B cell (primary cell): ENCODE measurements at regions not wholly inside any gene's neighbourhood (a gene's known extent, or its start where the extent isn't known, plus 50 kb on each side); places are given as distances from the start of the nearest gene placed in this dataset.

Experiments used
- ATAC-seq: fragments of 200-7000 bp; cut with Tn5 transposase; one replicate; pipeline ENCODE4 v1.10.0; 2021; ENCODE audit warnings: low read depth, mild to moderate bottlenecking, moderate number of reproducible peaks, moderate library complexity
- CTCF ChIA-PET: fragments of 350-600 bp; sonication (Branson Sonifier 250); formaldehyde crosslinking; loops from one replicate; lab custom pipeline; 2021; ENCODE audit warnings: antibody characterized with exemption, inconsistent platforms; lab: Charles Lee
- POLR2A ChIA-PET: fragments of 350-600 bp; sonication (Branson Sonifier 250); formaldehyde crosslinking; loops from one replicate; lab custom pipeline; 2021; ENCODE audit warnings: antibody characterized with exemption; lab: Charles Lee
- DNase-seq: peaks from one replicate; pipeline ENCODE4 v3.0.0; 2013
- H2AFZ ChIP-seq: 2 replicates; pipeline ENCODE4 v1.6.1; 2012; ENCODE audit warnings: mild to moderate bottlenecking, low read depth, low read length; ENCODE audit not compliant: insufficient read depth, poor library complexity, severe bottlenecking
- H3K27ac ChIP-seq, 2 donors: 1 replicate in 1 of 2; 2 replicates in 1 of 2; pipeline ENCODE4 v1.5.1; 2012 to 2013; ENCODE audit warnings: low read length in 2 of 2, mild to moderate bottlenecking in 2 of 2, moderate library complexity in 1 of 2
- H3K27me3 ChIP-seq, 4 experiments: fragments of 200-600 bp in 1 of 4; sonication (generic) in 1 of 4; replicated peaks in 1 of 4; 1 replicate in 2 of 4; 2 replicates in 2 of 4; pipeline versions ENCODE4 v1.6.1 to v1.7.0; 2013 to 2016; ENCODE audit warnings: low read length in 3 of 4, mild to moderate bottlenecking in 2 of 4, mixed read lengths in 1 of 4, moderate library complexity in 1 of 4; ENCODE audit not compliant: insufficient read depth in 4 of 4, control insufficient read depth in 3 of 4; ENCODE audit errors: control extremely low read depth in 1 of 4
- H3K36me3 ChIP-seq, 2 experiments: replicated peaks in 1 of 2; 1 replicate in 1 of 2; 2 replicates in 1 of 2; pipeline versions ENCODE4 v1.6.1 to v1.7.1; 2013; ENCODE audit warnings: low read length in 1 of 2; ENCODE audit not compliant: insufficient read depth in 2 of 2, control insufficient read depth in 1 of 2; ENCODE audit errors: control extremely low read depth in 1 of 2, extremely low read depth in 1 of 2
- H3K4me1 ChIP-seq, 2 donors: fragments of 200-600 bp in 1 of 2; sonication (generic) in 1 of 2; 1 replicate in 1 of 2; 2 replicates in 1 of 2; pipeline versions ENCODE4 v1.5.1 to v1.6.1; 2013 to 2017; ENCODE audit warnings: low read length in 2 of 2; ENCODE audit not compliant: control insufficient read depth in 2 of 2, insufficient read depth in 2 of 2
- H3K4me2 ChIP-seq: replicated peaks from 2 replicates; pipeline ENCODE3; 2012; ENCODE audit warnings: mild to moderate bottlenecking, low read depth, low read length; ENCODE audit not compliant: poor library complexity, severe bottlenecking
- H3K4me3 ChIP-seq, 5 experiments: fragments of 200-600 bp in 1 of 5; sonication (generic) in 1 of 5; 1 replicate in 3 of 5; 2 replicates in 2 of 5; pipeline versions ENCODE4 v1.5.1 to v1.7.0; 2011 to 2016; ENCODE audit warnings: low read length in 4 of 5, mild to moderate bottlenecking in 4 of 5, low read depth in 2 of 5, control low read depth in 1 of 5, moderate library complexity in 1 of 5; ENCODE audit not compliant: insufficient read depth in 1 of 5; ENCODE audit errors: control extremely low read depth in 1 of 5, extremely low read depth in 1 of 5
- H3K79me2 ChIP-seq: fragments of 200-600 bp; sonication (generic); one replicate; pipeline ENCODE4 v1.6.0; 2016; ENCODE audit warnings: low read length; ENCODE audit not compliant: control insufficient read depth, insufficient read depth
- H3K9ac ChIP-seq: fragments of 200-600 bp; sonication (generic); 2 replicates; pipeline ENCODE4 v1.6.1; 2017; ENCODE audit warnings: mild to moderate bottlenecking, low read length, moderate library complexity
- H3K9me3 ChIP-seq, 3 donors: one replicate each; pipeline versions ENCODE4 v1.6.1 to v1.7.1; 2013; ENCODE audit warnings: low read length in 2 of 3; ENCODE audit not compliant: control insufficient read depth in 2 of 3, insufficient read depth in 1 of 3; ENCODE audit errors: control extremely low read depth in 1 of 3
- H4K20me1 ChIP-seq: 2 replicates; pipeline ENCODE4 v1.6.0; 2012; ENCODE audit warnings: mild to moderate bottlenecking, low read length; ENCODE audit not compliant: insufficient read depth, control insufficient read depth, poor library complexity, severe bottlenecking
- H3K27ac Mint-ChIP-seq: one replicate; pipeline ENCODE4 v1.8.0; 2021; ENCODE audit warnings: mixed read lengths
- H3K27me3 Mint-ChIP-seq: one replicate; pipeline ENCODE4 v1.8.0; 2021; ENCODE audit warnings: mixed read lengths
- H3K4me1 Mint-ChIP-seq: one replicate; pipeline ENCODE4 v1.8.0; 2021; ENCODE audit warnings: mixed read lengths
- H3K4me3 Mint-ChIP-seq: one replicate; pipeline ENCODE4 v1.8.0; 2021; ENCODE audit warnings: mixed read lengths
- H3K9me3 Mint-ChIP-seq: one replicate; pipeline ENCODE4 v1.8.0; 2022; ENCODE audit warnings: mixed read lengths; ENCODE audit not compliant: insufficient read depth
- EZH2 ChIP-seq: IDR thresholded peaks from 2 replicates; pipeline ENCODE4 v1.6.1; 2012; ENCODE audit warnings: borderline replicate concordance, low read depth, mild to moderate bottlenecking, moderate library complexity, low read length; ENCODE audit not compliant: insufficient read depth, poor library complexity, severe bottlenecking
- WGBS: methylation state at CpG from one replicate; pipeline ENCODE4 v1.1.5; 2013; ENCODE audit warnings: missing lambda C conversion rate; ENCODE audit not compliant: insufficient coverage; 5-methylcytosine and 5-hydroxymethylcytosine counted together
- intact Hi-C: fragments of 100-400 bp; cut with micrococcal nuclease; formaldehyde crosslinking; loops from one replicate; pipeline ENCODE4 v1.10.0; 2022
- TF ChIP-seq, protein P1 (sequence below): fragments of 200-600 bp; IDR thresholded peaks from one replicate; pipeline ENCODE4 v1.8.0; 2022; ENCODE audit warnings: antibody characterized with exemption, mild to moderate bottlenecking

DNA sequence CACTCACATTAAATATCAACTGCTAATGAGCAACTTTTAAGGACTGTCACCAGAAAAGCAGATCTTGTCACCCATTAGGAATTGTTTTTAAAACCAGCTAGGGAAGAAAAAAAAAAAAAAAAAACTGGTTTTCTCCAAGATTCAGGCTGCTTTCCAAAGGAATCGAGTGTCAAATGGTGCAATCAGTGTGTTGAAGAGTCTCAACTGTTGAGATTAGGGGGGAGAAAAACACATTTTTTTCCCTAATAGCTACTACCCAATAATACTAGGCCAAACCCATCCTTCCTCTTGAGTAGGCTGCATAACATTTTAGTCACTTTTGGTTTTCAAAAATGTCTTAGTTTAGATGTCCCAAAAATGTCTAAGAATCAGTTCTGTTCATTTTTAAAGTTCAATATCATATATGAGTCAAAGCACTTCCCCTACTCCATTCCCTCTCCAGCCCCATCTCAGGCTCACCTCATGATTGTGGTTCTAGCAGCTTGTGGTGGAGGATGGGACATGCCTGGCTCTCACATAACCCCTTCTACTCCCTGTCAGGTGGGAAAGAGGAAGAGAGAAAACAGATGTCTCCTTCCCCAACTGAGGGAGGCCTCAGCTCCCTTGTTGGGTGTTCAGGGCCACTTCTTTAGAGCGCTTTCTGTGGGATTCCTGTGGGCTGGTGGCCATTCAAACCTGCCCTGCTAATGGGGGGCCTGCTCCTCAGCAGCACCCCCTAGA lies 193.6 kb downstream of the CWF19L2 start:
- no peak overlapping the region for H3K4me3 ChIP-seq
- H3K4me1 ChIP-seq, result no peaks in the 10 kb centered on the region
- CTCF ChIA-PET, result no interaction called here
- DNase-seq (no peak), ATAC-seq (no peak)
- no peaks in the 10 kb centered on the region for H3K9me3 ChIP-seq
- H3K9ac ChIP-seq, result no peak overlapping the region
- no peak overlapping the region for H2AFZ ChIP-seq
- 78% methylated on average over 1 of the region's 2 CpGs for WGBS
- no peak overlapping the region for H3K27ac ChIP-seq
- TF ChIP-seq, protein P1, sequence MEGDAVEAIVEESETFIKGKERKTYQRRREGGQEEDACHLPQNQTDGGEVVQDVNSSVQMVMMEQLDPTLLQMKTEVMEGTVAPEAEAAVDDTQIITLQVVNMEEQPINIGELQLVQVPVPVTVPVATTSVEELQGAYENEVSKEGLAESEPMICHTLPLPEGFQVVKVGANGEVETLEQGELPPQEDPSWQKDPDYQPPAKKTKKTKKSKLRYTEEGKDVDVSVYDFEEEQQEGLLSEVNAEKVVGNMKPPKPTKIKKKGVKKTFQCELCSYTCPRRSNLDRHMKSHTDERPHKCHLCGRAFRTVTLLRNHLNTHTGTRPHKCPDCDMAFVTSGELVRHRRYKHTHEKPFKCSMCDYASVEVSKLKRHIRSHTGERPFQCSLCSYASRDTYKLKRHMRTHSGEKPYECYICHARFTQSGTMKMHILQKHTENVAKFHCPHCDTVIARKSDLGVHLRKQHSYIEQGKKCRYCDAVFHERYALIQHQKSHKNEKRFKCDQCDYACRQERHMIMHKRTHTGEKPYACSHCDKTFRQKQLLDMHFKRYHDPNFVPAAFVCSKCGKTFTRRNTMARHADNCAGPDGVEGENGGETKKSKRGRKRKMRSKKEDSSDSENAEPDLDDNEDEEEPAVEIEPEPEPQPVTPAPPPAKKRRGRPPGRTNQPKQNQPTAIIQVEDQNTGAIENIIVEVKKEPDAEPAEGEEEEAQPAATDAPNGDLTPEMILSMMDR, result no peak
- no peak for TF ChIP-seq EZH2
- POLR2A ChIA-PET, result no interaction called here
- intact Hi-C loops, result no loop called here
- Mint-ChIP-seq H3K27me3 (peaks cover 5% of the 10 kb centered on the region), H3K9me3 (no peaks in the 10 kb centered on the region), H3K4me1 (no peaks in the 10 kb centered on the region), H3K27ac (no peak overlapping the region), H3K4me3 (no peak overlapping the region)
- no peak overlapping the region for H3K4me2 ChIP-seq
- H4K20me1 ChIP-seq, result no peaks in the 10 kb centered on the region
- no peaks in the 10 kb centered on the region for H3K27me3 ChIP-seq
- no peaks in the 10 kb centered on the region for H3K36me3 ChIP-seq
- no peaks in the 10 kb centered on the region for H3K79me2 ChIP-seq

GRCh38 chr11:107259811-107260221 lies 197.8 kb downstream of the CWF19L2 start:
- no peak overlapping the region for H3K4me3 ChIP-seq
- POLR2A ChIA-PET, result no interaction called here

More at GRCh38 chr11:107259811-107260221, 197.8 kb downstream of the CWF19L2 start:
- no peaks in the 10 kb centered on the region for H3K36me3 ChIP-seq
- CTCF ChIA-PET, result no interaction called here
- Mint-ChIP-seq H3K27me3 (peaks cover 10% of the 10 kb centered on the region), H3K4me3 (no peak overlapping the region), H3K27ac (no peak overlapping the region), H3K9me3 (no peaks in the 10 kb centered on the region), H3K4me1 (no peaks in the 10 kb centered on the region)
- DNase-seq (no peak), ATAC-seq (no peak)
- H3K27me3 ChIP-seq, result no peaks in the 10 kb centered on the region
- no peak overlapping the region for H3K4me2 ChIP-seq
- no peak overlapping the region for H3K27ac ChIP-seq
- H2AFZ ChIP-seq, result no peak overlapping the region
- TF ChIP-seq, protein P1, result no peak
- TF ChIP-seq EZH2, result no peak
- no peaks in the 10 kb centered on the region for H4K20me1 ChIP-seq
- no peak overlapping the region for H3K9ac ChIP-seq
- H3K4me1 ChIP-seq, result no peaks in the 10 kb centered on the region
- WGBS, result 36% methylated on average over 7 of the region's 7 CpGs
- intact Hi-C loops, result no loop called here
- H3K9me3 ChIP-seq, result no peaks in the 10 kb centered on the region
- no peaks in the 10 kb centered on the region for H3K79me2 ChIP-seq
